Left lung (tissue), 4 donors: ENCODE measurements at regions not wholly inside any gene's neighbourhood (a gene's known extent, or its start where the extent isn't known, plus 50 kb on each side); places are given as distances from the start of the nearest gene placed in this dataset.

Source experiments
- ATAC-seq: fragments of 200-7000 bp; cut with Tn5 transposase; one replicate; pipeline ENCODE4 v1.9.1; 2020; ENCODE audit warnings: moderate library complexity
- DNase-seq, 4 donors: peaks; one replicate each; pipeline ENCODE4 v3.0.0-alpha.2; 2013 to 2020
- H3K27ac ChIP-seq, 2 donors: fragments of 200-600 bp; sonication (generic) in 1 of 2; one replicate each; pipeline versions ENCODE4 v1.5.0 to v1.8.0; 2020 to 2021
- H3K27me3 ChIP-seq, 2 donors: fragments of 200-600 bp; sonication (generic) in 1 of 2; one replicate each; pipeline versions ENCODE4 v1.5.0 to v1.8.0; 2020 to 2021
- H3K36me3 ChIP-seq, 2 donors: fragments of 200-600 bp; sonication (generic) in 1 of 2; one replicate each; pipeline versions ENCODE4 v1.5.0 to v1.8.0; 2020 to 2021
- H3K4me1 ChIP-seq, 2 donors: fragments of 200-600 bp; one replicate each; pipeline ENCODE4 v1.8.0; 2021
- H3K4me3 ChIP-seq, 2 donors: fragments of 200-600 bp; sonication (generic) in 1 of 2; one replicate each; pipeline versions ENCODE4 v1.5.0 to v1.8.0; 2020 to 2021; ENCODE audit warnings: mild to moderate bottlenecking in 1 of 2
- H3K9me3 ChIP-seq, 2 donors: fragments of 200-600 bp; sonication (generic) in 1 of 2; one replicate each; pipeline versions ENCODE4 v1.5.0 to v1.8.0; 2020 to 2021
- CTCF ChIP-seq, 2 donors: fragments of 200-600 bp; sonication (generic) in 1 of 2; IDR thresholded peaks; one replicate each; pipeline versions ENCODE4 v1.5.0 to v1.8.0; 2021; ENCODE audit warnings: antibody characterized with exemption in 2 of 2
- intact Hi-C, 2 donors: fragments of 100-400 bp; cut with DNase I; formaldehyde crosslinking; loops; one replicate each; pipeline versions ENCODE4 v1.11.2 to v1.14.2; 2022
- donor health status: DM: no; HTN: yes; CAD: no.
- donor health status: DM: no; HTN: no; CAD: no.

- Histone ChIP-seq H3K9me3 (no peaks in the 10 kb centered on the region), H3K27ac (no peak overlapping the region), H3K4me3 (no peak overlapping the region), H3K4me1 (no peaks in the 10 kb centered on the region), H3K36me3 (no peaks in the 10 kb centered on the region), H3K27me3 (no peaks in the 10 kb centered on the region)
- ATAC-seq = no peak
- intact Hi-C loops = no loop called here
- DNase-seq = no peak
- no peak for TF ChIP-seq CTCF (IDR thresholded peaks at IDR 0.05)
Measured at GRCh38 chr2:6008186-6008585, 316.0 kb downstream of the SOX11 start.

- no peak for DNase-seq
- Histone ChIP-seq H3K27ac (no peak overlapping the region), H3K36me3 (no peaks in the 10 kb centered on the region), H3K27me3 (no peaks in the 10 kb centered on the region), H3K9me3 (no peaks in the 10 kb centered on the region), H3K4me1 (no peaks in the 10 kb centered on the region), H3K4me3 (no peak overlapping the region)
- intact Hi-C loops = no loop called here
- no peak for ATAC-seq
- no peak for TF ChIP-seq CTCF (IDR thresholded peaks at IDR 0.05)
Measured at GRCh38 chr2:6008726-6009125, 316.5 kb downstream of the SOX11 start.

- Histone ChIP-seq H3K27ac (no peak overlapping the region), H3K27me3 (no peaks in the 10 kb centered on the region), H3K4me1 (no peaks in the 10 kb centered on the region), H3K9me3 (no peaks in the 10 kb centered on the region), H3K4me3 (no peak overlapping the region), H3K36me3 (no peaks in the 10 kb centered on the region)
- ATAC-seq (no peak), DNase-seq (no peak)
- intact Hi-C loops = no loop called here
- TF ChIP-seq CTCF (IDR thresholded peaks at IDR 0.05) = no peak
Measured at GRCh38 chr2:6010163-6010562, 318.0 kb downstream of the SOX11 start.

GRCh38 chr2:6011921-6012320 lies 319.7 kb downstream of the SOX11 start:
- no peak overlapping the region for H3K27ac ChIP-seq
- no peaks in the 10 kb centered on the region for H3K4me1 ChIP-seq
- no peak for TF ChIP-seq CTCF (IDR thresholded peaks at IDR 0.05)

DNA sequence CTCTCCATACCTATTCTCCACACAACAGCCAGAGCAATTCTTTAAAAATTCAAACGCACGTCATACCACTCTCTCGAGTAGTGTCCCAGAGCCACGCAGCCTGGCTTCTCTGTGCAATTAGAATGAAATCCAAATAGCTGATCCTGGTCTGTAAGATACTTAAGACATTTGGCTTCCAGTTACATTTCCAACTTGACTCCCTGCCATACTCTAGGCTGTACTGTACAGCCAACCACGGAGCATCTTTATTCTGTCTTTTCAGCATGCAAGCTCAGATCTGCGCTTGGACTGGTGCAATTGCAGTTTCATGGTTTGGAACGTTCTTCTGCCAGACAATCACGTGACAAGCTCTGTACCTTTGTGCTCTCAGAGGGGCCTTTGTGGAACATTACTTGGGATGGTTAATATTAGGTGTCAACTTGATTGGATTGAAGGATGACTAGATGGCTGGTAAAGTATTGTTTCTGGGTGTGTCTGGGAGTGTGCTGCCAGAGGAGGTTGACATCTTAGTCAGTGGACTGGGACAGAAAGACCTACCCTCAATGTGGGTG lies 325.6 kb downstream of the SOX11 start:
- ATAC-seq (no peak), DNase-seq (peak in 1 of 4 donors; percentile 15)
- TF ChIP-seq CTCF (IDR thresholded peaks at IDR 0.05) = no peak
- no peak overlapping the region for H3K4me3 ChIP-seq
- H3K4me1 ChIP-seq = no peaks in the 10 kb centered on the region
- no peaks in the 10 kb centered on the region for H3K36me3 ChIP-seq
- H3K27ac ChIP-seq = no peak overlapping the region
- no peaks in the 10 kb centered on the region for H3K27me3 ChIP-seq
- intact Hi-C loops = no loop called here
- H3K9me3 ChIP-seq = peaks cover 0 to 2% of the 10 kb centered on the region in 2 donors

More at GRCh38 chr2:6011921-6012320, 319.7 kb downstream of the SOX11 start:
- no peak for DNase-seq
- Histone ChIP-seq H3K36me3 (no peaks in the 10 kb centered on the region), H3K27me3 (no peaks in the 10 kb centered on the region), H3K9me3 (no peaks in the 10 kb centered on the region), H3K4me3 (no peak overlapping the region)
- no peak for ATAC-seq
- intact Hi-C loops = no loop called here
